Endothelial cell of umbilical vein (primary cell): ENCODE measurements at regions not wholly inside any gene's neighbourhood (a gene's known extent, or its start where the extent isn't known, plus 50 kb on each side); places are given as distances from the start of the nearest gene placed in this dataset.
"Not testable (repeated sequence)": the region's sequence is repeated elsewhere in the genome, so short reads cannot be mapped to it uniquely, and the experiment has no call there.

ENCODE experiments used
- BruUV-seq: library from RNA; stranded (reverse); fragments of 400-500 nt; replicated peaks from 2 replicates; lab custom pipeline; 2021; lab: Mats Ljungman, UMichigan
- CTCF ChIA-PET: fragments of 300-600, 350-600 bp; sonication (Branson Sonifier 250); formaldehyde crosslinking; loops from one replicate; lab custom pipeline; 2021; ENCODE audit warnings: antibody characterized with exemption, inconsistent platforms; lab: Charles Lee
- POLR2A ChIA-PET: fragments of 300-600, 350-600 bp; sonication (Branson Sonifier 250); formaldehyde crosslinking; loops from one replicate; lab custom pipeline; 2021; ENCODE audit warnings: antibody characterized with exemption, inconsistent platforms; lab: Charles Lee
- DNase-seq: peaks from one replicate; pipeline ENCODE4 v3.0.0-alpha.2; 2011; ENCODE audit warnings: low read depth, low spot score
- FAIRE-seq: peaks from 2 replicates; lab custom pipeline; 2011; peaks lifted over from hg19 to GRCh38; lab: Jason Lieb, UNC
- H2AFZ ChIP-seq: 2 replicates; pipeline ENCODE4 v1.6.0; 2012; ENCODE audit warnings: low read depth, low read length, control low read depth, inconsistent platforms
- H3K27ac ChIP-seq: 2 replicates; pipeline ENCODE4 v1.5.1; 2011; ENCODE audit warnings: low read depth, mild to moderate bottlenecking, control low read depth, low read length, moderate library complexity; ENCODE audit not compliant: insufficient read depth
- H3K27me3 ChIP-seq, 2 experiments: 2 replicates each; pipeline versions ENCODE4 v1.6.0 to v1.6.1; 2011; ENCODE audit warnings: low read length in 2 of 2, mixed read lengths in 1 of 2; ENCODE audit not compliant: control insufficient read depth in 2 of 2, insufficient read depth in 2 of 2
- H3K36me3 ChIP-seq, 2 experiments: 2 replicates in 1 of 2; 3 replicates in 1 of 2; pipeline ENCODE4 v1.5.1; 2011; ENCODE audit warnings: low read length in 2 of 2, mild to moderate bottlenecking in 1 of 2, moderate library complexity in 1 of 2; ENCODE audit not compliant: control insufficient read depth in 2 of 2, insufficient read depth in 2 of 2; ENCODE audit errors: extremely low read depth in 1 of 2
- H3K4me1 ChIP-seq: 3 replicates; pipeline ENCODE4 v1.5.1; 2011; ENCODE audit warnings: mild to moderate bottlenecking, low read length; ENCODE audit not compliant: control insufficient read depth, insufficient read depth; ENCODE audit errors: extremely low read depth
- H3K4me2 ChIP-seq: 2 replicates; pipeline ENCODE4 v1.6.1; 2011; ENCODE audit warnings: low read length, control low read depth, mixed read lengths; ENCODE audit not compliant: insufficient read depth
- H3K4me3 ChIP-seq, 3 experiments: fragments of 200-600 bp in 1 of 3; sonication (generic), shearing (Covaris generic) in 1 of 3; replicated peaks in 1 of 3; 2 replicates each; pipeline ENCODE4 v1.5.1; 2011 to 2016; ENCODE audit warnings: control low read depth in 3 of 3, low read length in 3 of 3, mild to moderate bottlenecking in 2 of 3, inconsistent platforms in 1 of 3, low read depth in 1 of 3, moderate library complexity in 1 of 3; ENCODE audit not compliant: insufficient read depth in 1 of 3
- H3K79me2 ChIP-seq: 2 replicates; pipeline ENCODE4 v1.6.0; 2012; ENCODE audit warnings: low read length, inconsistent platforms; ENCODE audit not compliant: control insufficient read depth, insufficient read depth
- H3K9ac ChIP-seq: replicated peaks from 2 replicates; pipeline ENCODE3; 2011; ENCODE audit warnings: low read length, control low read depth; ENCODE audit not compliant: insufficient read depth; ENCODE audit errors: extremely low read depth
- H3K9me1 ChIP-seq: replicated peaks from 3 replicates; pipeline ENCODE4 v1.6.0; 2011; ENCODE audit warnings: mild to moderate bottlenecking, low read length; ENCODE audit not compliant: control insufficient read depth, insufficient read depth; ENCODE audit errors: extremely low read depth
- H3K9me3 ChIP-seq: replicated peaks from 2 replicates; pipeline ENCODE4 v1.5.1; 2012; ENCODE audit warnings: low read length, inconsistent platforms; ENCODE audit not compliant: control insufficient read depth, insufficient read depth
- H4K20me1 ChIP-seq: replicated peaks from 2 replicates; pipeline ENCODE3; 2011; ENCODE audit warnings: mild to moderate bottlenecking, low read length; ENCODE audit not compliant: control insufficient read depth, insufficient read depth; ENCODE audit errors: extremely low read depth
- EZH2 ChIP-seq: IDR thresholded peaks from 2 replicates; pipeline ENCODE4 v1.6.1; 2012; ENCODE audit warnings: borderline replicate concordance, low read depth, mild to moderate bottlenecking, moderate library complexity, low read length, inconsistent platforms; ENCODE audit not compliant: severe bottlenecking
- FOS ChIP-seq: IDR thresholded peaks from 2 replicates; pipeline ENCODE4 v1.6.1; 2011; ENCODE audit warnings: mild to moderate bottlenecking, low read length, moderate library complexity, borderline replicate concordance; ENCODE audit not compliant: insufficient read depth
- MYC ChIP-seq: IDR thresholded peaks from one replicate; pipeline ENCODE4 v1.6.1; 2011; ENCODE audit warnings: mild to moderate bottlenecking, low read depth, low read length
- dilution Hi-C: fragments of 300-500 bp; cut with MboI; formaldehyde crosslinking; loops from one replicate; pipeline ENCODE4 v1.15.0; 2019; ENCODE audit warnings: low sequenced_read_pairs; ENCODE audit not compliant: extremely low pct_ligation_motif_present
- intact Hi-C: fragments of 100-400 bp; cut with micrococcal nuclease; formaldehyde crosslinking; loops from one replicate; pipeline ENCODE4 v1.10.0; 2022

GRCh38 chr7:16260236-16260728 is 161.1 kb downstream of the CRPPA start:
- H3K27ac ChIP-seq: no peak overlapping the region
- no peaks in the 10 kb centered on the region for H3K9me1 ChIP-seq
- dilution Hi-C loops (no loop called here), intact Hi-C loops (no loop called here)
- no peaks in the 10 kb centered on the region for H3K4me1 ChIP-seq
- H3K9me3 ChIP-seq: no peaks in the 10 kb centered on the region
- ChIA-PET CTCF (no interaction called here), POLR2A (no interaction called here)
- no peak overlapping the region for H2AFZ ChIP-seq
- H3K36me3 ChIP-seq: no peaks in the 10 kb centered on the region
- no peaks in the 10 kb centered on the region for H3K79me2 ChIP-seq
- no peak overlapping the region for H3K4me3 ChIP-seq
- H4K20me1 ChIP-seq: no peaks in the 10 kb centered on the region
- no peak overlapping the region for H3K4me2 ChIP-seq
- H3K9ac ChIP-seq: no peak overlapping the region
- no TSS peak for BruUV-seq
- TF ChIP-seq FOS: no peak
- TF ChIP-seq MYC: no peak
- TF ChIP-seq EZH2: no peak
- H3K27me3 ChIP-seq: no peaks in the 10 kb centered on the region
- FAIRE-seq: no peak
- no peak for DNase-seq

- H3K9ac ChIP-seq, H3K27me3 ChIP-seq, H3K36me3 ChIP-seq, H3K27ac ChIP-seq, DNase-seq, H3K9me1 ChIP-seq, FAIRE-seq, BruUV-seq, H3K4me1 ChIP-seq, CTCF ChIA-PET, dilution Hi-C loops, POLR2A ChIA-PET, H3K4me3 ChIP-seq, H3K4me2 ChIP-seq, intact Hi-C loops, H3K9me3 ChIP-seq, H2AFZ ChIP-seq, H3K79me2 ChIP-seq, H4K20me1 ChIP-seq: not testable (repeated sequence)
Measured at GRCh38 chr7:16256419-16256818, 164.9 kb downstream of the CRPPA start.

- DNase-seq, CTCF ChIA-PET, H3K79me2 ChIP-seq, H3K4me2 ChIP-seq, H3K27ac ChIP-seq, H3K27me3 ChIP-seq, H4K20me1 ChIP-seq, H3K4me3 ChIP-seq, FAIRE-seq, dilution Hi-C loops, intact Hi-C loops, H3K4me1 ChIP-seq, H3K9me1 ChIP-seq, H3K36me3 ChIP-seq, H3K9me3 ChIP-seq, H2AFZ ChIP-seq, POLR2A ChIA-PET, BruUV-seq, H3K9ac ChIP-seq: not testable (repeated sequence)
Measured at GRCh38 chr7:16255952-16256351, 165.4 kb downstream of the CRPPA start.

- dilution Hi-C loops, H3K9me1 ChIP-seq, H4K20me1 ChIP-seq, H3K4me1 ChIP-seq, H3K27ac ChIP-seq, intact Hi-C loops, FAIRE-seq, H2AFZ ChIP-seq, H3K4me2 ChIP-seq, H3K27me3 ChIP-seq, H3K79me2 ChIP-seq, H3K9ac ChIP-seq, DNase-seq, H3K9me3 ChIP-seq, H3K36me3 ChIP-seq, CTCF ChIA-PET, BruUV-seq, H3K4me3 ChIP-seq, POLR2A ChIA-PET: not testable (repeated sequence)
Measured at GRCh38 chr7:16250655-16251054, 170.7 kb downstream of the CRPPA start.
